NCI-H345 treated with DMSO at 0.1 percent for 48 hours (cell line): ENCODE measurements at regions not wholly inside any gene's neighbourhood (a gene's known extent, or its start where the extent isn't known, plus 50 kb on each side); places are given as distances from the start of the nearest gene placed in this dataset.

Source experiments
- DNase-seq: peaks from one replicate; lab custom pipeline; 2025; ENCODE audit not compliant: unreplicated experiment; lab: John Stamatoyannopoulos, UW

DNA sequence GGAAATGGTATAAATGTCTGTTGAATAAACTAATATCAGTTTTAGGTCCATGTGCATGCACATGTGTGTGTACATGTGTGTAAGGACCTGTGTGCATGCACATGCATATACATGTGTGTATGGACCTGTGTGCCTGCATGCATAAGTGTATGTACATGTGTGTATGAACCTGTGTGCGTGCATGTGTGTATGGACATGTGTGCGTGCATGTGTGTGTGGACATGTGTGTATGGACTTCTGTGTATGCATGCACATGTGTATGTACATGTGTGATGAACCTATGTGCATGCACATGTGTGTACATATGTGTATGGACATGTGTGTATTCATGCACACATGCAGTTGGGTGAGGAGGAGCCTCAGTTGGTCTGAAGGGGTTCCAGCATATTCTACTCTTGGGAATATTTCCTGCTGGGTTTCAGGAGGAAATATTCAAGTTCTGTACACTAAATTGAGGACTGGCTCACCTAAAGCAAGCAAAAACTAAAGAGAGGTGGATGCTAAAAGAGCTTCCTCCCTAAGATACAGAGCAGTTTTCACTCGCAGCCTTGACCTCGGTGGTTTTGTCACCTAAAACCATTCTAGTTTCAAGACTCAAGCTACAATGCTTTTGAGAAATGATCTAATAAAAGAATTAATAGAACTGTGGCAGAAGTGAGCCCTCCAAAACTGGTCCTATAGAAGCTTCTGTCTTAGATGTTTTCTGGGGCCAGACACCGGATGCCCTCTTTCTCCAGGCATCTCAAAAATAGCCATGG, 742.8 kb downstream of the MAFB start:
- DNase-seq: no peak

DNA sequence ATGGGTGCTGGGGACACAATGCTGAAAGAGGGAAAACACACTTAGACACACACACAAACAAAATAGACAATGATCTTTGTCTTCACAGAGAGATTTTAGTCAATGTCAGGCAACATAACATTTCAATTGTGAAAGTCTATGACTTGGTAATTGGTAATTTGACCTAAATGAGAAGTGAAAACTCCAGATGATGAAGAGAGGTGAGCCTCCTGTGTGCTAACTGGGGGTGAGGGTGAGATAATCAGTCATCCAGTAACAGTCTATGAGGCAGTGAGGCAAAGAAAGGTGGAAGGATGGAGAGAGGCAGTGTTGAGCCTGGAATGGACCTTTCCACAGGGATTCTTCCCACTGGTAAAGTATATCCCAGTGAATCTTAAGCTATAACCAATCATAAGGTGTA, 744.2 kb downstream of the MAFB start:
- DNase-seq: no peak

DNA sequence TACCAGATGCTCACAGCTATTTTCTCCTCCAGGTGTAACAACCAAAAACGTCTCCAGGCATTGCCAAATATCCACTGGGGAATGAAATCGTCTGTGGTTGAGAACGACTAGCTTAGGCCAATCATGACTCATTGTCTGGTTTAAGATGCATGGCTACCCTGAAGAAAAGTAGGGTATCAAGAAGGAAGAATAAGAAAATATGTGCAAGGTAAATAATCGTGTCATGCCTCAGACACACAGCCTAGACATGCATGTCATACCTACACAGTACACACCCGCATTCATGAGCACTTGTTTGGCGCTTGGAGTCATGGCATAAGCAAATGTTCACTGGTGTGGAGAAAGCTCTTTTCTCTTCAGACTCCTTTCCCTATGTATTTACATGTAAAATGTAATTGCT, 745.7 kb downstream of the MAFB start:
- DNase-seq: no peak

DNA sequence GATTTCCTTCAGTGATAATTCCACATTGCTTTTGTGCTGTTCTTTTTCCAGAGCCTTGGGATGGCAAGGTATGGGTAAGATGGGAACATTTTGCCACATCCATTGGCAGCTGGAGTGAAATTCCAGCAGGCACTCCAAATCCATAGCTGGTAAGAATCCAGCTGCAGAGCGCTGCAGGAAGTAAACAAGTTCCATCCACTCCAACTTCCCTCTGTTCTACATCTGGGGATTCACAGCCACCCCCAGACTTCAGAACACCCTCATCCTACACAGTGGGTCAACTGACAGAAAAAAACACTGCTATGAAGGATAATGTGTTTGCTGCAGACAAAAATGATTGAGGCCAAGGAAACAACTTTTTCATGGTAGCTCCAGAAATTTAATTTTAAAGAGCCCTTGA, 747.8 kb downstream of the MAFB start:
- no peak for DNase-seq

- no peak for DNase-seq
Measured at GRCh38 chr20:39939241-39939865, 749.7 kb downstream of the MAFB start.

GRCh38 chr20:39936401-39936800, 752.6 kb downstream of the MAFB start:
- no peak for DNase-seq

DNA sequence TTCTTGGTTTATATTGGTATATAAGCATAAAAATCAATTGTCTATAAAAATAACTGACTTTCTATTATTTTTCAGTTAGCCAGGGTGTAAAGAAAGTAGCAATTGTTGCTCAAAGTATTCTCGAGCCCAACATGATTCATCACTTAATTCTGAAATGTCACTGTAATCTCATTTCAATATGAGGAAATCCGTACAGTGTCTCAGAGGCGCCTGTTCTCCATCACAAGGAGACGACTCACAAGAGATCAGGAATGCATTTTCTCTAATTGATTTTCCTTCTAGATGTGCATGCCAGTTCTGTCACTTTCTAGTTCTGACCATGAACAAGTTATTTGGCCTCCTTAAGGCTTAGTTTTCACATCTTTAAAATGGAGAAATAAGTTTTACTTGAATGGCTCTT, 753.1 kb downstream of the MAFB start:
- DNase-seq: no peak

DNA sequence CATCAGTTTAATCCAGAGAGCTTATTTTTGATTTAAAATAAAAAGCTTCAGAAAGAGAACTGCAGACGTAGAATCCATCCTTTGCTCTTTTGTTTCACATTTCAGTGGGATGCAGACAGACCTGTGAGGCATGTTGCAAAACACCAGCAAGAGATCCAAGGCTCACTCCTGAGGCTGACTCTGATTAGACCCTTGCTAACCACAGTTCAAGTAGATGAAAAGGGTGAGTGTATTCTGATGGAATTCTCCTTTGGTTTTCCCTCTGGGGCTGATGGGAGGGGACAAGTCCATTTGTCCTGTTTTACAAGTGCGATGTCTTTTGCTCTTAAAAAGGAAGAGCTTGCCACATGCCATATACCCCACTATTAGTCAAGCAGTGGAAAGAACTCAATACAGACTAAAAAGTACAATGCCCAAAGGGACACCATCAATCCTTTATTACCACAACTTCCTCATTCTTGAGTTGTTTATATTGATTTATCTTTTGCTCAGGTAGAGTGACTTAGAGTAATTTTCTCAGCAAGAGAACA, 772.7 kb downstream of the MAFB start:
- DNase-seq: no peak

DNA sequence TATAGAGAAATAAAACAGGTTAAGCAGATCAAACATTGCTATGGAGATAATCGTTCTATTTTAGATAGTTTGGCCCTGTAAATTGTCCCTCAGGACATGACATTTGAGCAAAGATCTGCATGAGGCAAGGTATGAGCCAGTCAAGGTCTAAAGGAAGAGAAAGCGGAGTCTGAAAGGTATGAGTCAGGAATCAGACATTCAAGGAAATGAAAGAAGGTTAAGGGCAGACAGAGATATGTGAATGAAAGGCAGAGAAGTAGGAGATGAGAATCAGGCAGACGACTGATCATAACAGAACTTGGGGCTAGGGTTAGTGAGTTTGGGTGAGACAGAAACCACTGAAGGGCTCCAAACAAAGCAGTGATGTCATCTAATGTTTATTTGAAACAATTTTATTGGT, 775.8 kb downstream of the MAFB start:
- no peak for DNase-seq

GRCh38 chr20:39911497-39911896, 777.5 kb downstream of the MAFB start:
- no peak for DNase-seq

- no peak for DNase-seq
Measured at GRCh38 chr20:39910536-39910935, 778.5 kb downstream of the MAFB start.

GRCh38 chr20:39909447-39909846, 779.6 kb downstream of the MAFB start:
- no peak for DNase-seq

DNA sequence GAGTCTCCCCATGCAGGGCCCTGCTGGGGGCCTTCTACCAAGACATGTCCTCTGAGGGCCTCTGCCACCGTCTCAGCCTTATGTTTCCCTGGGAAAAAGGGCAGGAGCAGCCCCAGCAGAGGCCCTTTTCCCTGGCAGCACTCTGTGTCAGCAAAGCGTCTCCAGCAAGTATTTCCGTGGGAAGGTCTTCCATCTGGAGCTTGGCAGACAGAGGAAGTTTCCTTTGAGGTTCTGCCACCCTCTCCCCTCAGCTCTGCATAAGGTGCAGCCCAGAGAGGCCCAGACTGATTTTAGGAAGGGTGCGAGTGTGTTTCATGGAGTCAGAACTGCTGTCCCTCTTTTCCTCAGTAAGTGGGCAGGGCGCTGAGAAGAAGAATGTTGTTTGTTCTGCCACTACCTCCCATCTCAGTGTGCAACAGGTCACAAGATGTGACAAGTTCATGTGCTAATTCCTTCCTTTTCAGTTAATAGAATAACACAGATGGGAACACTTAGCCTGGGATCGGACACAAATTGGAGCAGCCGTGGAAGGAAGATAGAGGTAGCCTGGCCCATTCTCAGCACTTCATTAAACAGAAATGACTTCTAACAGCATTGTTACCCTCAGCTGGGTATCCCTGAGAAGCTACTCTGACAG, 784.4 kb downstream of the MAFB start:
- DNase-seq: no peak

- no peak for DNase-seq
Measured at GRCh38 chr20:39903806-39904465, 785.1 kb downstream of the MAFB start.

DNA sequence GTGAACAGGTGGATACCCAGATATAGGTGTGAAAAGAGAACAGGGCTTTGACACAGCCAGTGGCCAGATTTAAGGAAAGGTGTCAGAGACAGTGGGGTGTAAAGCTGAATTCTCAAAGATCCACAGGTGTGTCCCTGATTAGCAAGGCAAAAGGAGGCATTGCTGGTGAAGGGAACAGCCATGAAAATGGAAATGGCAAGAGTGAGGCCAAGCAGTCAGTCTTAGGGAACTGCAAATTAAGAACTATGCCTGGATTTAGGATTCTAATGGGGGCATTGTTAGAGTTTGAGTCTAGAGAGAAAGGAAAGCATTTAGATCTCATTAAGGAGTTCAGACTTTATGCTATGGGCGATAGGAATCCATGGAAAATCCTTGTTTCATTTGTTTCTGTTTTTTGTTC, 789.2 kb downstream of the MAFB start:
- DNase-seq: no peak

DNA sequence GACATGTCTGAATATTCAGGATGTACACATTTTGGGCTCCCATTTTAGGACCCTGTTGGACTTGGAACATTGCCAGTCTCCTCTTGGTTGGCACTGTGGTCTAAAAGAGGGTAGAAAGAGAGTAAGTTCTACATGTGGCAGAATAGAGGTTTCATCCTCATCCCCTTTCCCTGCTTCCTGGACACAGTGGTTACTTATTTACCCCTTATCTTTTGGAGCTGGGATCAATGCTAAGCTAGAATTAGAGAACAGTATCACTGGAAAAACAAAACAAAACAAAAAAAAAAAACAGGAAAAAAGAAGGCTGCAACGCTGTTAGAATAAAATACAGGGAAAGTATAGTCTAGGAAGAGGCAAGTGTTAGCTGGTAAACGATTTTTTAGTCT, 790.6 kb downstream of the MAFB start:
- no peak for DNase-seq

GRCh38 chr20:39897781-39898466, 791.1 kb downstream of the MAFB start:
- no peak for DNase-seq

- DNase-seq: no peak
Measured at GRCh38 chr20:39897058-39897457, 792.0 kb downstream of the MAFB start.

GRCh38 chr20:39894067-39894466, 795.0 kb downstream of the MAFB start:
- DNase-seq: no peak

GRCh38 chr20:39893003-39893685, 795.9 kb downstream of the MAFB start:
- DNase-seq: no peak

- DNase-seq: no peak
Measured at GRCh38 chr20:39890697-39891096, 798.3 kb downstream of the MAFB start.
